ENCODE measurements at regions not wholly inside any gene's neighbourhood (a gene's known extent, or its start where the extent isn't known, plus 50 kb on each side); places are given as distances from the start of the nearest gene placed in this dataset.

DNA sequence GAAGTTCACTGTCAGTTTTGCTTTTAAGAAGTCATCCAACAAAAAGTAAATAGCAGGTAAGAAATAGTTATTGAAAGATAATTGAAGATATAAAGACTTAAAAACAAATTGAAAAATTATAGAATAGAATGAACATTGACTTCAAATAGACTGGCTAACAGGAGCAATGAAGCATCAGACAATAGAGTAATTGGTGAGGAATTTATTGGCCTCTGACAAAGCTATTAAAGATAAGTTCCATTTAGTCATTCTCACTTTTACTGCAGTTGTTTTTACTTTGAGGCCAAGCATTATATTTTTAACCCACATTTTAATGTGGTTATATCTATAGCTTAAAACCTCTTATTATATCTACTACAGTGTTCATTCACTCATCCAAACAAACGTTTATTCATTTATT lies 228.8 kb upstream of the ADGRL2 start:
- in situ Hi-C loops (cut with HindIII; ENCODE audit: low pct_unique_long_range_greater_than_20kb, low sequenced_read_pairs), result no loop called here
- intact Hi-C loops (cut with micrococcal nuclease; ENCODE audit: unreplicated experiment), result no loop called here
- no peaks in the 10 kb centered on the region for H3K9me3 ChIP-seq (ENCODE audit: control insufficient read depth, insufficient read depth, low read depth, low read length)
- ChIA-PET CTCF (no interaction called here), POLR2A (no interaction called here)
- H3K4me3 ChIP-seq (ENCODE audit: low read depth in 2 of 2, low read length in 2 of 2), result no peak overlapping the region
- no peaks in the 10 kb centered on the region for H3K36me3 ChIP-seq (ENCODE audit: control insufficient read depth, insufficient read depth, low read length)
- TF ChIP-seq TCF7L2 (IDR thresholded peaks at IDR 0.05; ENCODE audit: low read depth, low read length), result no peak
- no peak for TF ChIP-seq POLR2AphosphoS5 (IDR thresholded peaks at IDR 0.05; ENCODE audit: low read depth, low read length)
- TF ChIP-seq, protein P1, sequence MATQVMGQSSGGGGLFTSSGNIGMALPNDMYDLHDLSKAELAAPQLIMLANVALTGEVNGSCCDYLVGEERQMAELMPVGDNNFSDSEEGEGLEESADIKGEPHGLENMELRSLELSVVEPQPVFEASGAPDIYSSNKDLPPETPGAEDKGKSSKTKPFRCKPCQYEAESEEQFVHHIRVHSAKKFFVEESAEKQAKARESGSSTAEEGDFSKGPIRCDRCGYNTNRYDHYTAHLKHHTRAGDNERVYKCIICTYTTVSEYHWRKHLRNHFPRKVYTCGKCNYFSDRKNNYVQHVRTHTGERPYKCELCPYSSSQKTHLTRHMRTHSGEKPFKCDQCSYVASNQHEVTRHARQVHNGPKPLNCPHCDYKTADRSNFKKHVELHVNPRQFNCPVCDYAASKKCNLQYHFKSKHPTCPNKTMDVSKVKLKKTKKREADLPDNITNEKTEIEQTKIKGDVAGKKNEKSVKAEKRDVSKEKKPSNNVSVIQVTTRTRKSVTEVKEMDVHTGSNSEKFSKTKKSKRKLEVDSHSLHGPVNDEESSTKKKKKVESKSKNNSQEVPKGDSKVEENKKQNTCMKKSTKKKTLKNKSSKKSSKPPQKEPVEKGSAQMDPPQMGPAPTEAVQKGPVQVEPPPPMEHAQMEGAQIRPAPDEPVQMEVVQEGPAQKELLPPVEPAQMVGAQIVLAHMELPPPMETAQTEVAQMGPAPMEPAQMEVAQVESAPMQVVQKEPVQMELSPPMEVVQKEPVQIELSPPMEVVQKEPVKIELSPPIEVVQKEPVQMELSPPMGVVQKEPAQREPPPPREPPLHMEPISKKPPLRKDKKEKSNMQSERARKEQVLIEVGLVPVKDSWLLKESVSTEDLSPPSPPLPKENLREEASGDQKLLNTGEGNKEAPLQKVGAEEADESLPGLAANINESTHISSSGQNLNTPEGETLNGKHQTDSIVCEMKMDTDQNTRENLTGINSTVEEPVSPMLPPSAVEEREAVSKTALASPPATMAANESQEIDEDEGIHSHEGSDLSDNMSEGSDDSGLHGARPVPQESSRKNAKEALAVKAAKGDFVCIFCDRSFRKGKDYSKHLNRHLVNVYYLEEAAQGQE (IDR thresholded peaks at IDR 0.05; ENCODE audit: insufficient read depth in 1 of 2, low read depth in 2 of 2, low read length in 1 of 2), result no peak
- no peak for TF ChIP-seq SIN3A (IDR thresholded peaks at IDR 0.05; ENCODE audit: borderline replicate concordance, insufficient read depth, low read depth, low read length)
- TF ChIP-seq, protein P2, sequence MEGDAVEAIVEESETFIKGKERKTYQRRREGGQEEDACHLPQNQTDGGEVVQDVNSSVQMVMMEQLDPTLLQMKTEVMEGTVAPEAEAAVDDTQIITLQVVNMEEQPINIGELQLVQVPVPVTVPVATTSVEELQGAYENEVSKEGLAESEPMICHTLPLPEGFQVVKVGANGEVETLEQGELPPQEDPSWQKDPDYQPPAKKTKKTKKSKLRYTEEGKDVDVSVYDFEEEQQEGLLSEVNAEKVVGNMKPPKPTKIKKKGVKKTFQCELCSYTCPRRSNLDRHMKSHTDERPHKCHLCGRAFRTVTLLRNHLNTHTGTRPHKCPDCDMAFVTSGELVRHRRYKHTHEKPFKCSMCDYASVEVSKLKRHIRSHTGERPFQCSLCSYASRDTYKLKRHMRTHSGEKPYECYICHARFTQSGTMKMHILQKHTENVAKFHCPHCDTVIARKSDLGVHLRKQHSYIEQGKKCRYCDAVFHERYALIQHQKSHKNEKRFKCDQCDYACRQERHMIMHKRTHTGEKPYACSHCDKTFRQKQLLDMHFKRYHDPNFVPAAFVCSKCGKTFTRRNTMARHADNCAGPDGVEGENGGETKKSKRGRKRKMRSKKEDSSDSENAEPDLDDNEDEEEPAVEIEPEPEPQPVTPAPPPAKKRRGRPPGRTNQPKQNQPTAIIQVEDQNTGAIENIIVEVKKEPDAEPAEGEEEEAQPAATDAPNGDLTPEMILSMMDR (IDR thresholded peaks at IDR 0.05), result no peak
- H3K4me1 ChIP-seq (ENCODE audit: control insufficient read depth, insufficient read depth, low read length), result no peaks in the 10 kb centered on the region
- BruUV-seq (replicated peaks), result no TSS peak
- H3K27ac ChIP-seq (ENCODE audit: low read length), result no peak overlapping the region
- ATAC-seq, result no peak
- no peaks in the 10 kb centered on the region for H3K27me3 ChIP-seq (ENCODE audit: control insufficient read depth, insufficient read depth, low read length)
- DNase-seq (ENCODE audit: low read depth, low spot score), result no peak

DNA sequence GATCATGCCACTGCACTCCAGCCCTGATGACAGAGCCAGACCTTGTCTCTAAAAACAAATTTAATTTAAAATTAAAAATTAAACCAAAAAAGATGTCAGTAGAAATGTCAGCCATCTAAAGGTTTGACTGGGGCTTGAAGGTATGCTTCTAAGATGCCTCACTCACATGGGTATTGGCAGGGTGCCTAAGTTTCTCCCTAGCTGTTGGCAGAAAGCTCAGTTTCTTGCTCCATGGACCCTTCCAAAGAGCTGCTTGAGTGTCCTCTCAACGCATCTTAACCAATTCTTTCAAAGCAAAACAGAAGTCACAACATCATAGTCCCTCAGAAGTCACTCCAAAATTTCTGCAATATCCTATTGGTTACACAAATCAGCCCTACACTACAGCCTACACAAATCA lies 231.0 kb upstream of the ADGRL2 start:
- CTCF ChIA-PET, result no interaction called here
- ATAC-seq (no peak), DNase-seq (ENCODE audit: low read depth, low spot score) (no peak)
- no peaks in the 10 kb centered on the region for H3K27me3 ChIP-seq (ENCODE audit: control insufficient read depth, insufficient read depth, low read length)
- no peak overlapping the region for H3K27ac ChIP-seq (ENCODE audit: low read length)
- intact Hi-C loops (cut with micrococcal nuclease; ENCODE audit: unreplicated experiment) (no loop called here), in situ Hi-C loops (cut with HindIII; ENCODE audit: low pct_unique_long_range_greater_than_20kb, low sequenced_read_pairs) (no loop called here)
- no peaks in the 10 kb centered on the region for H3K36me3 ChIP-seq (ENCODE audit: control insufficient read depth, insufficient read depth, low read length)
- H3K4me3 ChIP-seq (ENCODE audit: low read depth in 2 of 2, low read length in 2 of 2), result no peak overlapping the region
- no peaks in the 10 kb centered on the region for H3K9me3 ChIP-seq (ENCODE audit: control insufficient read depth, insufficient read depth, low read depth, low read length)
- no TSS peak for BruUV-seq (replicated peaks)
- POLR2A ChIA-PET, result no interaction called here
- TF ChIP-seq POLR2AphosphoS5 (IDR thresholded peaks at IDR 0.05; ENCODE audit: low read depth, low read length) (no peak), TCF7L2 (IDR thresholded peaks at IDR 0.05; ENCODE audit: low read depth, low read length) (no peak), SIN3A (IDR thresholded peaks at IDR 0.05; ENCODE audit: borderline replicate concordance, insufficient read depth, low read depth, low read length) (no peak)
- TF ChIP-seq, protein P1 (IDR thresholded peaks at IDR 0.05; ENCODE audit: insufficient read depth in 1 of 2, low read depth in 2 of 2, low read length in 1 of 2), result no peak
- TF ChIP-seq, protein P2 (IDR thresholded peaks at IDR 0.05), result no peak
- no peaks in the 10 kb centered on the region for H3K4me1 ChIP-seq (ENCODE audit: control insufficient read depth, insufficient read depth, low read length)

Measured in Panc1 (cell line).